K562 (cell line): ENCODE measurements at regions not wholly inside any gene's neighbourhood (a gene's known extent, or its start where the extent isn't known, plus 50 kb on each side); places are given as distances from the start of the nearest gene placed in this dataset.
"Not testable (repeated sequence)": the region's sequence is repeated elsewhere in the genome, so short reads cannot be mapped to it uniquely, and the experiment has no call there.

Experiments
- ARNT ChIP-seq, 2 experiments: fragments of 450-650 bp; IDR thresholded peaks; 2 replicates each; pipeline ENCODE4 v1.6.1; 2016; ENCODE audit warnings: mild to moderate bottlenecking in 1 of 2
- EP300 ChIP-seq: IDR thresholded peaks from 2 replicates; pipeline ENCODE4 v1.6.1; 2012; ENCODE audit warnings: low read length, improper control_type of control experiment
- GTF2F1 ChIP-seq: IDR thresholded peaks from 2 replicates; pipeline ENCODE4 v1.6.1; 2011; ENCODE audit warnings: low read depth, low read length, improper control_type of control experiment
- JUND ChIP-seq, 2 experiments: IDR thresholded peaks; 2 replicates in 1 of 2; 3 replicates in 1 of 2; pipeline ENCODE4 v1.6.1; 2011; ENCODE audit warnings: borderline replicate concordance in 2 of 2, low read depth in 2 of 2, low read length in 2 of 2, improper control_type of control experiment in 1 of 2, missing biosample characterization in 1 of 2, missing genetic modification characterization in 1 of 2, missing genetic modification reagents in 1 of 2
- TAF7 ChIP-seq: fragments of 450-650 bp; IDR thresholded peaks from 2 replicates; pipeline ENCODE4 v1.6.1; 2016; ENCODE audit warnings: missing genetic modification characterization, missing compliant biosample characterization
- TCFL5 ChIP-seq: fragments of 250-450 bp; sonication (Bioruptor Pico); conservative IDR thresholded peaks from 2 replicates; pipeline ENCODE4 v1.6.1; 2021; ENCODE audit warnings: mild to moderate bottlenecking, moderate library complexity, matching md5 sums
- ZZZ3 ChIP-seq: fragments of 450-650 bp; IDR thresholded peaks from 2 replicates; pipeline ENCODE4 v1.6.1; 2016; ENCODE audit warnings: antibody characterized with exemption, mild to moderate bottlenecking, moderate library complexity
- TF ChIP-seq, protein P1 (sequence below): conservative IDR thresholded peaks from 2 replicates; pipeline ENCODE4 v1.6.1; 2011; ENCODE audit warnings: low read depth, mild to moderate bottlenecking, low read length; ENCODE audit not compliant: control insufficient read depth
- TF ChIP-seq, protein P2 (sequence below), 3 experiments: IDR thresholded peaks in 2 of 3; conservative IDR thresholded peaks in 1 of 3; 2 replicates each; pipeline ENCODE4 v1.5.1; 2011 to 2012; ENCODE audit warnings: low read length in 3 of 3, mild to moderate bottlenecking in 3 of 3, control low read depth in 2 of 3, improper control_type of control experiment in 1 of 3, inconsistent platforms in 1 of 3, low read depth in 1 of 3, mixed read lengths in 1 of 3, moderate library complexity in 1 of 3; ENCODE audit not compliant: insufficient read depth in 2 of 3

DNA sequence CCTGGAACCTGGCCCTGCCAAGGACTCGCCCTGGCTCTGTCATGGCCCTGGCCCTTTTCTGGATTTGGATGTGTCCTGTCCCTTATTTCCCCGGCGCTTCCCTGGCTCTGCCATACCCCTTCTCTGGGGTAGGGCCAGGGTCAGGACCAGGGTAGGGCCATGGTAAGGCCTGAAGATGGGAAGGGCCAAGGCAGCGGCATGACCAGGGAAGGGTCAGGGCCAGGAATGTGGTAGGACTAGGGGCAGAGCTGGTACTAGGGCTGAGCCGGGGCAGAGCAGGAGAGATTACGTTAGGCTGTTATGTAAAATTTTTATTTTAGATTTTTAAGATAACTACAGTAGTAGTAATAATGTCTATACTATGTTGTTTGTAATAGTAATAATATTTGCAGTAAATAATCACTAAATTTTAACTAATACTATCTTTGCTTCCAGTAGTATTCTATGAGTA is 236.6 kb downstream of the GOLGA6L6 start:
- TF ChIP-seq EP300; GTF2F1; TCFL5 (CRISPR knock-in tag); ARNT (IDR thresholded peaks at IDR 0.05); JUND (IDR thresholded peaks at IDR 0.05; ENCODE audit: borderline replicate concordance, low read depth, low read length); JUND (tag; IDR thresholded peaks at IDR 0.05; ENCODE audit: borderline replicate concordance, low read depth, low read length); ZZZ3; TAF7 (tag): not testable (repeated sequence)
- TF ChIP-seq, protein P1, sequence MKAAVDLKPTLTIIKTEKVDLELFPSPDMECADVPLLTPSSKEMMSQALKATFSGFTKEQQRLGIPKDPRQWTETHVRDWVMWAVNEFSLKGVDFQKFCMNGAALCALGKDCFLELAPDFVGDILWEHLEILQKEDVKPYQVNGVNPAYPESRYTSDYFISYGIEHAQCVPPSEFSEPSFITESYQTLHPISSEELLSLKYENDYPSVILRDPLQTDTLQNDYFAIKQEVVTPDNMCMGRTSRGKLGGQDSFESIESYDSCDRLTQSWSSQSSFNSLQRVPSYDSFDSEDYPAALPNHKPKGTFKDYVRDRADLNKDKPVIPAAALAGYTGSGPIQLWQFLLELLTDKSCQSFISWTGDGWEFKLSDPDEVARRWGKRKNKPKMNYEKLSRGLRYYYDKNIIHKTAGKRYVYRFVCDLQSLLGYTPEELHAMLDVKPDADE = not testable (repeated sequence)
- TF ChIP-seq, protein P2, sequence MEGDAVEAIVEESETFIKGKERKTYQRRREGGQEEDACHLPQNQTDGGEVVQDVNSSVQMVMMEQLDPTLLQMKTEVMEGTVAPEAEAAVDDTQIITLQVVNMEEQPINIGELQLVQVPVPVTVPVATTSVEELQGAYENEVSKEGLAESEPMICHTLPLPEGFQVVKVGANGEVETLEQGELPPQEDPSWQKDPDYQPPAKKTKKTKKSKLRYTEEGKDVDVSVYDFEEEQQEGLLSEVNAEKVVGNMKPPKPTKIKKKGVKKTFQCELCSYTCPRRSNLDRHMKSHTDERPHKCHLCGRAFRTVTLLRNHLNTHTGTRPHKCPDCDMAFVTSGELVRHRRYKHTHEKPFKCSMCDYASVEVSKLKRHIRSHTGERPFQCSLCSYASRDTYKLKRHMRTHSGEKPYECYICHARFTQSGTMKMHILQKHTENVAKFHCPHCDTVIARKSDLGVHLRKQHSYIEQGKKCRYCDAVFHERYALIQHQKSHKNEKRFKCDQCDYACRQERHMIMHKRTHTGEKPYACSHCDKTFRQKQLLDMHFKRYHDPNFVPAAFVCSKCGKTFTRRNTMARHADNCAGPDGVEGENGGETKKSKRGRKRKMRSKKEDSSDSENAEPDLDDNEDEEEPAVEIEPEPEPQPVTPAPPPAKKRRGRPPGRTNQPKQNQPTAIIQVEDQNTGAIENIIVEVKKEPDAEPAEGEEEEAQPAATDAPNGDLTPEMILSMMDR (IDR thresholded peaks at IDR 0.05 in 2 of 3, conservative IDR thresholded peaks at IDR 0.05 in 1 of 3; ENCODE audit: insufficient read depth in 2 of 3, low read depth in 1 of 3, low read length in 3 of 3) = not testable (repeated sequence)
